Fibroblast of mammary gland (primary cell): ENCODE measurements at regions not wholly inside any gene's neighbourhood (a gene's known extent, or its start where the extent isn't known, plus 50 kb on each side); places are given as distances from the start of the nearest gene placed in this dataset.
A peak's percentile ranks its signal among the peaks of the same experiment; 100 is the strongest.
"Not testable (repeated sequence)": the region's sequence is repeated elsewhere in the genome, so short reads cannot be mapped to it uniquely, and the experiment has no call there.

ENCODE experiments used
- DNase-seq: peaks from one replicate; pipeline ENCODE4 v3.0.0-alpha.2; 2010; ENCODE audit warnings: low read depth
- H3K4me3 ChIP-seq: 2 replicates; pipeline ENCODE4 v1.5.1; 2011; ENCODE audit warnings: low read depth, mild to moderate bottlenecking, low read length, moderate library complexity; ENCODE audit not compliant: control insufficient read depth
- CTCF ChIP-seq: conservative IDR thresholded peaks from 2 replicates; pipeline ENCODE4 v1.5.1; 2011; ENCODE audit warnings: low read depth, low read length, inconsistent platforms; ENCODE audit not compliant: control insufficient read depth, insufficient read depth

- no peak for DNase-seq
- no peak for TF ChIP-seq CTCF
- no peak overlapping the region for H3K4me3 ChIP-seq
Measured at GRCh38 chr7:20534543-20534942, 80.9 kb upstream of the ABCB5 start.

GRCh38 chr7:20535541-20535940 is 79.9 kb upstream of the ABCB5 start:
- no peak for TF ChIP-seq CTCF
- DNase-seq: no peak
- H3K4me3 ChIP-seq: no peak overlapping the region

GRCh38 chr7:20539201-20539600 is 76.3 kb upstream of the ABCB5 start:
- no peak overlapping the region for H3K4me3 ChIP-seq
- peak; percentile 27 for TF ChIP-seq CTCF
- peak; percentile 30 for DNase-seq

- H3K4me3 ChIP-seq: no peak overlapping the region
- no peak for DNase-seq
- TF ChIP-seq CTCF: no peak
Measured at GRCh38 chr7:20541608-20542349, 73.7 kb upstream of the ABCB5 start.

- H3K4me3 ChIP-seq: no peak overlapping the region
- peak; percentile 27 for DNase-seq
- no peak for TF ChIP-seq CTCF
Measured at GRCh38 chr7:20542594-20542993, 72.9 kb upstream of the ABCB5 start.

GRCh38 chr7:20543500-20543899 is 72.0 kb upstream of the ABCB5 start:
- no peak for TF ChIP-seq CTCF
- no peak for DNase-seq
- H3K4me3 ChIP-seq: no peak overlapping the region

GRCh38 chr7:20545016-20545415 is 70.5 kb upstream of the ABCB5 start:
- no peak for TF ChIP-seq CTCF
- no peak for DNase-seq
- H3K4me3 ChIP-seq: no peak overlapping the region

- DNase-seq, H3K4me3 ChIP-seq: not testable (repeated sequence)
Measured at GRCh38 chr7:20546958-20547357, 68.5 kb upstream of the ABCB5 start.
